Posterior vena cava (tissue), 2 donors: ENCODE measurements at regions not wholly inside any gene's neighbourhood (a gene's known extent, or its start where the extent isn't known, plus 50 kb on each side); places are given as distances from the start of the nearest gene placed in this dataset.

Experiments
- DNase-seq: peaks from one replicate; pipeline ENCODE4 v3.0.0-alpha.2; 2020; ENCODE audit warnings: low spot score
- intact Hi-C, 2 donors: fragments of 100-400 bp; cut with DNase I; formaldehyde crosslinking; loops; one replicate each; pipeline versions ENCODE4 v1.14.1 to v1.14.2; 2022 to 2023
- donor health status: DM: yes; HTN: yes; CAD: no.
- donor health status: DM: yes; HTN: yes; CAD: no.

DNA sequence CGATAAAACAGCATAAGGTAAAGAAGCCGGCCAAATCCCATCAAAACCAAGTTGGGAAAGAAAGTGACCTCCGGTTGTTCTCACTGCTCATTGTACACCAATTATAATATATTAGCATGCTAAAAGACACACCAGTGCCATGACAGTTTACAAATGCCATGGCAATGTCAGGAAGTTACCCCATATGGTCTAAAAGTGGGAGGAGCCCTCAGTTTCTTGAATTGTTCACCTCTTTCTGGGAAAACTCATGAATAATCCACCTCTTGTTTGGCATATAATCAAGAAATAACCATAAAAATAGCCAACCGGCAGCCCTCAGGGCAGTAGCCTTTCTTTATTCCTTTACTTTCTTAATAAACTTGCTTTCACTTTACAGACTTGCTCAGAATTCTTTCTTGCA, 544.9 kb upstream of the SETBP1 start:
- intact Hi-C loops = no loop called here

DNA sequence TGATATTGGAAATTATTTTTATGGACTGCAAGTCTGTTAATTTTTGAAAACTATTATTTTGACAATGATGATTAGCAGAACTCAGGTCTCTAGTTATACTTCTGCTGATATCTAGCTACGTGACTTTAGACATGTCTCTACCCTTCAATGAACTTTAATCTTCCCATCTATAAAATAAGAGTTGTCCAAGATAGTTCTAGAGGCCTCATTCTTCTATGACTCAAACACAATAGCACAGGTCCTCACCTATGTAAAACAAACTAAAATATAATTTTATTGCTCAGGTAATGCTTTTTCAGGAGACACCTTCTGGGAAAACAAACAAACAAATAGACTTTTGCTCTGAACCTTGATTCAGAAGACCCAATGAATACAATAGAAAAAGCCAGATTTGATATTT, 544.4 kb upstream of the SETBP1 start:
- intact Hi-C loops = no loop called here
- no peak for DNase-seq

More for the DNA sequence above, 544.9 kb upstream of the SETBP1 start:
- DNase-seq = no peak

DNA sequence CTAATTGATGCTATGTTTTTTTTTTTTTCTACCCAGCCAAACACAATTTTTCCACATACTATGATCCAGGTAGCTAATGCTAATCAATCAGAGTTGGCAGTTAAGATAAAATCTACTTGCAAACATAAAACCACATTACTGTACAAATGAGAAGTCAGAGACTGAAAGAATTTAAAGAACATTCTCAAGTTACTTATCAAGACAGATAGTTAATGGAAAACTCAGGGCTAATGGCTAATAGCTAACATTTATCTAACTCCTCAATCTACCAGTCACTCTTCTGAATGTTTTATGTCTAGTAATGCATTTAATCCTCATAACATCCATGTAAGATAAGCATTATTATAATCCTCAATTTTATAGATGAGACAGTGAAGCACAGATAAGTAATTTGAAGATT, 537.6 kb upstream of the SETBP1 start:
- intact Hi-C loops = no loop called here
- no peak for DNase-seq

DNA sequence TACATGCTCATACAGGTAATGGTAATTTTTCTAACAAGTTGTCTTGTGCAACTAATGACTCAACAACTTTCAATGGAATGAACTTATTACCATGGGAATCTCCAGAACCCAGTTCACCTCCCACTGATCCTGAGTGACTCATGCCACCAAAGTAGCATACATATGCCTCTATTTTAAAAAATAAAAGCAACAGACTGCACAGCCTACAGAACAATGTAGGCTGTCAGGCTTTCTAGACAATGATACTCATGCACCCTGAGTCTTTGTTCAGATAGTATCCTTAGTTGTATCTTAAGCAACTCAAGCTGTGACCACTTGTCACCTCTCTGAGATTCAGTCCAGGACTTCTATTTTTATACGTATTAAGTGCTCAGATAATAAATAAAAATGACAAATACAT, 531.0 kb upstream of the SETBP1 start:
- DNase-seq = no peak
- intact Hi-C loops = no loop called here

DNA sequence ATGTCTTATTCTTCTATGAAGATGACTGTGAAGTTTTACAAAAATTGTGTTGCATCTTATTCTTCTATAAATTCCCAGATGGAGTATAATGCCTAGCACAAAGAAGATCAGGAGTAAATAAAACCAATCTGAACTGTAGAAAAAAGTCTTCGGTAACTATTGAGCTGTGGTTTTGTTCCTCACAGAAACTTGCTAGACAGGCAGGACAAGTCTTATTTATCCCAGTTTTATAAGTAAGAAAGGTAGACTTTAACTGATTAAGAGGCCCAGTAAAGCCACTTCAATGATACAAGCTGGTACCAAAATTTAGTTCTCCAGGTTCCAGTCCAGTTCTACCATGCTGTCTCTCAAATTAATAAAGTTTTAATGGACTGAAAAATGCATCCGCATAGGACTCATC, 526.7 kb upstream of the SETBP1 start:
- no peak for DNase-seq
- intact Hi-C loops = no loop called here

DNA sequence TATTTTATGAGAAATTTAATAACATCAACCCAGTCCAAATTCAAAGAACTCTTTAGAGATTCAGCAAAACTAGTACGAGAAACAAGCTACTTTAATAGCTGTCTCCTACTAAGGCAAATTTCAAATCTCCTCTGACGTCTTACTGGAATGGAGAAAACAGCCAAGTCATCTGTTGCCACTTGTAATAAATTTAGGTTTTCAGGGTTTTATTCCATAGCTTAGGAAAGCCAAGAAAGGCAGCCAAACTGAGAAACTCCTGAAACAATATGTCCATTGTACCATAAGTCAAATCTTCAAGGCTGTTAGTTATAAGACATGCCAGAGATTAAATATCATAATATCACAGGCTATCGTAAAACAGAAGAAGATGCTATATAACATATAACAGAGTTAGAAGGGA, 524.6 kb upstream of the SETBP1 start:
- DNase-seq = no peak
- intact Hi-C loops = no loop called here

DNA sequence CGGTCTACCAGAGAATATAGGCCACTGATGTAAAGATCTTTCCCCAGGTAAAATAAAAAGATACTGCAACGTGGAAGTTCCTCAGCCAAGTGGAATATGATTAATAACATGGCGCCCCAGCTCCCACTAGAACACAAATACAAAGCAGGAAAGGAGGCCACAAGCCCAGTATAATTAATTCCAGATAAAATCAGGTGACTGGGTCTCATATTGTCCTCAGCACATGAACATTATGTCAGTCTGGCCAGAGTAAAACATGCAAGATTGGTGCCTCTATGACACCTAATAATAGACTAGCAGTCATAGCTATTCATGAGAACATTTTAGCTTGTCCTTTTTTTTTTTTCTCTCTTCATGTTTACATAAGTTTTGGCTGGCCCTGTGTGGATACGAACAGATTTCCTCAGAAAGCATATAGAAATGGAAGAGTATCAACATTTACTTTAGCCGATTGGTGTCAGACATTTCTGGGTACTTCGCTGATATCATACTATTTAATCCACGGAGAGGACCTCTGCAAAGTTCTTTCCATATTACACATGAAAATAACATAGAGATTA, 523.8 kb upstream of the SETBP1 start:
- DNase-seq = no peak
- intact Hi-C loops = no loop called here

DNA sequence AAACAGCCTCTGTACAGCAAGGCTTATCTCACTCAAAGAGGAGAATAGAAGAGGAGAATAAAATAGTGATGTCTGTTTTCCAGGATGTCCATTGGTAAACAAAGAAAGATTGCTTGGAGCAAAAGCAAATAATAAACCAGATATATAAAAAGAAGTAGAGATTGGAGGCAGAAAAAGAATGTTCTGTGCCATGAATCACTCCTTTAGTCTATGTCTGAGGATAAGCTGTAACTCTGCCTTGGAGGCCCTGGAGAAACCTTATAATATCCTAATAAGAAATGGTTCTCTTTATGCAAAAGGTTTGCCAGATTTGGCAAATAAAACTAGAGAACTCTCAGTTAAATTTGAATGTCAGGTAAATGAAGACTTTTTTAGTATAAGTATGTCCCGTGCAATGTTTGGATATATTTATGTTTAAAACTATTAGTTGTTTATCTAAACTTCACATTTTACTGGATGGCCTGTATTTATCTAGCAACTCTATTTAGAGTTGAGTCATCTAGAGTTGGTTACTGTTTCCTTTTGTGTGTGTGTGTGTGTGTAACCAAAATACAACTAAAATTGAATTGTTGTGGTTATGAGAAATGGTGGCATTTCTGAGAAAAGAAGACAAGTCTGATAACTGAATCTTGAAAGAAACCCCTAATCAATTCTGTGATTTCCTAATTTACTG, 510.3 kb upstream of the SETBP1 start:
- intact Hi-C loops = no loop called here
- no peak for DNase-seq

DNA sequence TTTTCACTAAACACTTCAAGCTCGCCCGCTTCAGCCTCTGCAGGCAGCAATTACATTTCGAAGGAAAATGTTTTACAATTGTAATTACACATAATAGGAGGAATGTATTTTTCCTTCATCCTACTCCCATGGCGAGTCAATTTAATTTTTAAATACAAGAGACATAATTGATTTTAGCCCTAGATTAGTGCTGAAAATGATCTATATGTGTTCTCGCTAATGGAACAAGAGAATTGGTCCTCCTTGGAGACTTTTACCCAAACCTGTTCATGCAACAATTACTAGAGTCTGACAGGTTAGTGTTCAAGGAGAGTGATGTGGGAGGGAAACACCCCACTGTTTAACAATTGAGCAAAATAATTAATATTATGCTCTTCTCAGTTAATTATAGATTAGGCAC, 509.4 kb upstream of the SETBP1 start:
- intact Hi-C loops = no loop called here
- no peak for DNase-seq

DNA sequence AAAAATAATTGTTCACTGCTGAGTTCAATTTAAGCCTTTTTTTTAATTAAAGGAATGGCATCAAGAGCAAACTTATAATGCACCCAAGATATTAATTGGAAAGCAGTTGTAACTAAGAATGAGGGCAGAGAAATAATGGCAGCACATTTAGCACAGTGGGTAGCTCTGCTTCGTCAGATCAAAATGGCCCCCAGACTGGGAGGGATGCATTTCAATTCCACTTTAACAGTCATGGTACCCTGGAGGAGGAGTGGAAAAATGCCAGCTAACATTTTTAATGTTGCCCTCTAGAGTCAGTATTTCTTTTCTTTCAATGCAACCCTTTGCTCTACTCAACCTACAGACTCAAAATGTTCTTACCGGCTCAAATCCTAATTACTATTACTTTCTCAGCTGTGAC, 504.8 kb upstream of the SETBP1 start:
- DNase-seq = no peak
- intact Hi-C loops = no loop called here

DNA sequence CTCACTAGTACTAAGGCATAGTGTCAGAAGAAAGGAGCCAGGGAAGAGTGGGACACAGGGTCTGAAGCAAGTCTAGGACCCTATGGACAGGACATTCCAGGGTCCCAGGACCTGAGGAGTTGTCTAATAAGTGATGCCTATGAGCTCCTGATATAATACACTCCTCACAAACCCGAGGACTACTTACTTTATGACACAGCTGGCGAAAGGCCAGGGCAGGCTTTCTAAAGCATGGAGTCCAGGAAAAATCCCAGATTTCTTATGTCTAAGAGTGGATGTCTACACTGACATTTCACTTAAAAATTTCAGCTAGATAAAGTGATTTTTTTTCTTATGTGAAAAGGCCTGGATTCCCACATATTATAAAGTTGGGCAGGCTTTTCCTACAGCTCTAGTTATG, 502.2 kb upstream of the SETBP1 start:
- no peak for DNase-seq
- intact Hi-C loops = no loop called here

DNA sequence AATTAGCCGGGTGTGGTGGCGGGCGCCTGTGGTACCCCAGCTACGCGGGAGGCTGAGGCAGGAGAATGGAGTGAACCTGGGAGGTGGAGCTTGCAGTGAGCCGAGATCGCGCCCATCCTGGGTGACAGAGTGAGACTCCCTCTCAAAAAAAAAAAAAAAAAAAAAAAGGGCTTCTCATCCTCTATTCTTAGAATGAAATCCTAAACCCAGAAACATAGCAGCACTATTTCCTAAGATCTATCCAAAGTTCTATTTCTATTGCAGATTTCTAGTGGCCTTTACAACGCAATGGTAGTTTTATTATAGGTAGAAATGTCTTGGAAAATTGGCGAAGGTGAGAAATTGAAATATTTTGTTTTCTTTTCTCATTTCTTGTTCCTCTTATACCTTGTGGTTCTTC, 501.0 kb upstream of the SETBP1 start:
- DNase-seq = no peak
- intact Hi-C loops = no loop called here

DNA sequence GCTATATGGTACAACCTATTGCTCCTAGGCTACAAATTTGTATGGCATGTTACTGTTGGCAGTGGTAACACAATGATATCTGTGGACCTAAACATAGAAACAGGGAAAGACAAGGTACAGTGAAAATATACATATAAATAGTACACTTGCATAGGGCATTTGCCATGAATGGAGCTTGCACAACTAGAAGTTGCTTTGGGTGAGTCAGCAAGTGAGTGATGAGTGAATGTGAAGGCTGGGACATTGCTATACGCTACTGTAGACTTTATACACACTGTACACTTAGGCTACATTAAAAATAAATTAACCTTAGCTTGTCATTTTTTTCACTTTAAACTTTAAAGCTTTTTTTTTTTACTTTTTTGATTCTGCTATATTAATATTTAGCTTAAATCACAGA, 500.0 kb upstream of the SETBP1 start:
- DNase-seq = no peak

DNA sequence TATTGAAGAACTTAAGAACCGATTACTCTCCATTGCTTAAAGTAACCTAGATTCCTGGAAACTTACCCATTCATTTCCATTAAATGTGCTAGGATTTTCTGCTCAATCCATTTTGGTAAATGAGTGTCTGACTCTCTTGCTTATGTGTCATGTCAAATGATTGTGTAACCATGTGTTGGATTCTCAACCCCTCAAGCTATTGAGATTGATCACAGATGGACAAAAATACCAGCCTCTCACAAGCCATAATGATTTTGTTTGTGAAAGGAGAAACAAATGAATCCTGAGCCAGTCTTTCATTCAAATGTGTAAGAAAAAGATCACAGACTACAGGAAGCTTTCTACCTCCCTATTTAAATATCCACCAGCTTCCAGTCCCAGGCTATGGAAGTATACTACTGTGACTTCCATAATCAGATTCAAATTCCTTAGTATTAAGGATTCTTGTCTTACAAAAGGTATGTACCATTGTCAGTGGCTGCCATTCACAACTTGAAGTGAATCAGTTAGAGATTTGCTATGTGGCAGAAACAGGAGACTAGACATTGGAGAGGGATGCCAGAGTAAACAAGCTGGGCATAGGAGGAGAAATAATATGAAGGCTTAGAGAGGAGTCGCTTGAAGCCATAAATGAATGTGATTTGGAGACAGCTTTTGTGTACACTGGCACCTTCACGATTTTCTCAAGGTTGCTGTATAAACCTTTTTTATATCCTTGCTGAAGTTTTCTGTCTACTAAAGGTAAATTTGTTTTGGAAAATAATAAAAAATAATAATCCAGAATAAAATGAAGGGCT, 498.5 kb upstream of the SETBP1 start:
- DNase-seq = no peak
- intact Hi-C loops = no loop called here

More for the DNA sequence above, 500.0 kb upstream of the SETBP1 start:
- intact Hi-C loops = no loop called here

DNA sequence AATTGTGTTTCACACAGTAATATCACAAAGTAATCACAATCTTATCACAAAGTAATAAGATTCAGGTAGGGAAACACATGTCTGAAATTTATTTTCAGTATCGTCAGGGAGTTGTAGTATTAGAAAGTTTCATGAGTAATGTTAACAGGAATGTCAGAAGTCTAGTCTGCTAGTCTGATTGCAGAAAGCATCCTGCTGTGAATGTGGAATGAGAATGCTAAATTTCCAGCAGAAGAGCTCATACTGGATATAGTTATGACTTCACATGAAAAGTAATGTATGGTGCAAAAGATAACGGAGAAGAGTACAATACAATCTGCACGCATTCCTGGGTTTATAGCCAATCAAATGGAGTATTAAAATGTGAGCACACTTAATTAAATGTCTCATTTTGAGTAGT, 494.7 kb upstream of the SETBP1 start:
- intact Hi-C loops = no loop called here

DNA sequence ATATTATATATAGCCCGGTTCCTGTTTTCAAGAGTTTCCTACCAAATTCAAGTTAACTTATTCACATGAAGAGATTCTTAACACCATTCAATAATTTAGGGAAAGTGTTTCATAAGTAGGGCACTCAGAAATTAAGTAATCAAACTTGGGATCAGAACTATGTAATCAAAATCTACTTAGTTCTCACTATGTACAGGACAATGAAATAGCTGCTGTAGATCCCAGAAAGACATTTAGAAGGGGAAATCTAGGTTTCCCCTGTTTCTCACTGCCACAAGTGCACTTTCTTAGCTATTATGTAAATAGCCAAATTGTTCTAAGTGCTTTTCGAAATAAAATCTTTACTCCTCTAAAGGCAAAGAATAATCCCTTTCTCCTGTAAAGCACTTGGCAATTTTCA, 493.6 kb upstream of the SETBP1 start:
- intact Hi-C loops = no loop called here

More for the DNA sequence above, 494.7 kb upstream of the SETBP1 start:
- DNase-seq = no peak

DNA sequence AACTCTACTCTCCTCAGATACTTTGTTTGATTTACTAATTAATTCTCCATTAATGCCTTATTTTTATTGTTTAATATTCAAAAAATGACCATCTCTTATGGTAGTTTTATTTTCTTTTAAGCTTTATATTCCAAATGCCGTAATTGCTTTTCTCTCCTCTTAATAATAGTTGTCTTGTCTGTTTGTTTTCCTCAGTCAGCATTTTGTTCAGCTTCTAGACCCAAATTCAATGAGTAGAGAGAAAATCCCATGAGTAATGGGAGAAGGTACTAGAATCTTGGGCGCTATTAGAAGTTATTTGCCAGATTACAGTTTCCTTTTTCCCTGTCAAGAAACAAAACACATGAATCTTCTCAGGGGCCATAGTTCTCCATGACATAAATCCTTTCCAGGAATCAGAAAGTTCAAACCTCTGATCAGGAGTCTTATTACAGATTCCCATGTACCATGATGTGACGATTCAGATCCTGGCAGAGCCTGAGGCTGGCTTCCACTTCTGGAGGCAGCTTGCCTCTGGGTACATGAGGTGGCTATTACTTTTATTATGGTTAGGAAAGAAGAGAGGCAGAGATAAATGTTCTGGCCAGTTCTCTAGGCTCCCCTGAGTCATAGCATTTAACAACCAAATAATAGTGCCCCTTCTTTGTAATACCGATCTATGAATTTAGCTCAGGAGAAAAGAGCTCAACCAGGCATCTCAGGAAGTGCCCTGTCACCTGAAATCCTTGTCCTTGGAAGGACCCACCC, 485.1 kb upstream of the SETBP1 start:
- intact Hi-C loops = no loop called here
- DNase-seq = no peak

More for the DNA sequence above, 493.6 kb upstream of the SETBP1 start:
- no peak for DNase-seq

DNA sequence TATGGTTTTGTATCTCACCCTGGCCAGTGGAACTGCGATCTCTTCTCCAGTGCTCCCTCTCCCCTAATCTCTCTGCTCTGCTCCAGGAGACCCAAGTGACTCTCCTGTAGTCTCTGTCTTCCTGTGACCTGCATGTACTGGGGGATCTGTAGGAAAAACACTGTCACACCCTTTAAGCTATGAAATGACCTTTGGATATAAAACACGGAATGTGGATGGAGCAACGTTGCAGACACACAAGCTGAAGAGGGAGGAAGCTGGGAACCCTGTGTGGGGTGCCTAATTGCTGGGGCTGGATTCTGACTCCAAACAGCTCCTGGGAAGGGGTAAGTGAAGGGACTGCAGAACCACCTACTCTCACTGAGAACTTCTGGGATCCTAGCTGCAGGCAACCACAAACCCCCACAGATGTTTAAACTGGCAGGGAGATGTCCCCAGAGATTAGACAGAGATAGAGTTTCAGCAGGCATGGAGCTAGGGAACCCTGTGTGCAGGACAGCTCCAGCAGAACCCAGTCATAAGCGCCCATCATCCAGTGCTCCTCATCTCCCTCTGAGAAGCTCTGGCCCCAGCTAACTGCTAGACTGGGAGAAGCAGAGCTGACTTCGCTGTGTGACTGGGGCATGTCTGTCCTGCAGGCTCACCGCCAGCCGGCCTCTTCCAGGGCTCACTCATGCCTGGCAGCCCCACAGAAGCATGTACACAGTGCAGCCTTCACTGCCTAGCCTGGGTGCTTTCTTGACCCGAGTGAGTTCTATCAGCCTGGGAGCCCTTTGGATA, 482.7 kb upstream of the SETBP1 start:
- intact Hi-C loops = no loop called here
- DNase-seq = no peak

DNA sequence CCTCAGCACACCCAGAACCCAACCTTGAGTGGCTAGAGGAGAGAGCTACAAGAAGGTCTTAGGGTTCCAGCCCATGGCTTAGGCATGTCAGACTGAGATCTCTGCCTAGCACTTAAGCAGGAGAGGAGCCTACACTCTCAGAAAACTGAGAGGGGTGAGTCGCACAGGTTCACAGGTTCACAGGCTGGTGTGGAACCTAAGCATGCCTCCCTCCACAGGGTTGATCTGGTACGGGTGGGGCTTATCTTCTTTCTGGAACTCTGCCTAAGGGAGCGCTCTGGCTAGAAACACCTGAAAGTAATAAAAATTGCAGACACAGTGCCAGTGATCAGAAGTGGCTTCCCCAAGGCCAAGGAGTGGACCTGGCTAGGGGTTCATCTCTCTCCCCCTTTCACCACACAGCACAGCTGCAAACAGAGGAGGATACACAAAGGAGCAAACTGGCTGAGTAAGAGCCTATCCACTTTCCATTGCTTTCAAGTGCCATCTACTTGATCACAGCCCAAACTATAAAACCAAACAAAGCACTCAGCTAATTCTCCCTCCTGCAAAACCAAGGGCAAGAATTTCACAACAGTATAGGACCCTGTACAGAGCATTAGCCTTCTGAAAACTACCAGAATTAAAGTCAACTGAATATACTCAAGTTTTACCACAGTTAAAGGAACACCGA, 481.9 kb upstream of the SETBP1 start:
- DNase-seq = no peak
- intact Hi-C loops = no loop called here
